GM12878 (cell line): ENCODE measurements at regions not wholly inside any gene's neighbourhood (a gene's known extent, or its start where the extent isn't known, plus 50 kb on each side); places are given as distances from the start of the nearest gene placed in this dataset.

Experiments used
- ATAC-seq: fragments of 200-7000 bp; cut with Tn5 transposase; 3 replicates; pipeline ENCODE4 v1.9.1; 2020; ENCODE audit warnings: mild to moderate bottlenecking, moderate library complexity
- BruUV-seq: library from RNA; stranded (reverse); fragments of 400-500 nt; replicated peaks from 2 replicates; lab custom pipeline; 2021; lab: Mats Ljungman, UMichigan
- CTCF ChIA-PET: fragments of 300-600 bp; sonication (Branson Sonifier 250); formaldehyde crosslinking; extraction: SDS; loops from one replicate; lab custom pipeline; 2021; ENCODE audit warnings: inconsistent platforms; lab: Yijun Ruan, JAX
- POLR2A ChIA-PET: fragments of 350-600 bp; formaldehyde crosslinking; extraction: SDS; loops from one replicate; lab custom pipeline; 2021; ENCODE audit warnings: inconsistent platforms; lab: Charles Lee
- RAD21 ChIA-PET: fragments of 300-600 bp; sonication (Branson Sonifier 250); formaldehyde crosslinking; loops from one replicate; lab custom pipeline; 2023; ENCODE audit warnings: antibody characterized with exemption; ENCODE audit not compliant: unreplicated experiment; lab: Charles Lee
- SMC1A ChIA-PET: fragments of 300-600 bp; sonication (Branson Sonifier 250); formaldehyde crosslinking; loops from one replicate; lab custom pipeline; 2023; ENCODE audit not compliant: unreplicated experiment, uncharacterized antibody; lab: Charles Lee
- DNase-seq: peaks from one replicate; pipeline ENCODE4 v3.0.0-alpha.2; 2011; ENCODE audit warnings: low read depth, low spot score
- FAIRE-seq: peaks from 3 replicates; lab custom pipeline; 2011; peaks lifted over from hg19 to GRCh38; lab: Jason Lieb, UNC
- H2AFZ ChIP-seq: 2 replicates; pipeline ENCODE4 v1.6.0; 2011; ENCODE audit warnings: low read depth, low read length, control low read depth; ENCODE audit not compliant: control insufficient read depth
- H3K27ac ChIP-seq: 2 replicates; pipeline ENCODE4 v1.5.1; 2011; ENCODE audit warnings: control low read depth; ENCODE audit not compliant: control insufficient read depth, insufficient read depth
- H3K27me3 ChIP-seq, 2 experiments: replicated peaks in 1 of 2; 2 replicates each; pipeline versions ENCODE4 v1.6.0 to v1.6.1; 2011; ENCODE audit warnings: low read length in 1 of 2; ENCODE audit not compliant: control insufficient read depth in 2 of 2, insufficient read depth in 2 of 2
- H3K36me3 ChIP-seq, 2 experiments: 2 replicates each; pipeline ENCODE4 v1.5.1; 2011; ENCODE audit warnings: low read length in 1 of 2; ENCODE audit not compliant: control insufficient read depth in 2 of 2, insufficient read depth in 2 of 2
- H3K4me1 ChIP-seq: 2 replicates; pipeline ENCODE4 v1.6.1; 2011; ENCODE audit warnings: mild to moderate bottlenecking, low read length, moderate library complexity, mixed read lengths; ENCODE audit not compliant: control insufficient read depth, insufficient read depth
- H3K4me2 ChIP-seq: 2 replicates; pipeline ENCODE4 v1.6.0; 2011; ENCODE audit warnings: control low read depth; ENCODE audit not compliant: control insufficient read depth, insufficient read depth
- H3K4me3 ChIP-seq: fragments of 200-600 bp; sonication (generic); 2 replicates; pipeline ENCODE4 v1.5.1; 2016
- H3K79me2 ChIP-seq: 2 replicates; pipeline ENCODE4 v1.6.0; 2011; ENCODE audit warnings: low read length; ENCODE audit not compliant: control insufficient read depth, insufficient read depth
- H3K9ac ChIP-seq: 2 replicates; pipeline ENCODE4 v1.8.0; 2011; ENCODE audit warnings: low read length, control low read depth, mixed read lengths; ENCODE audit not compliant: control insufficient read depth, insufficient read depth
- H3K9me3 ChIP-seq: replicated peaks from 3 replicates; pipeline ENCODE4 v1.5.1; 2011; ENCODE audit warnings: mild to moderate bottlenecking, low read length; ENCODE audit not compliant: control insufficient read depth, insufficient read depth
- H4K20me1 ChIP-seq: 2 replicates; pipeline ENCODE4 v1.6.0; 2011; ENCODE audit not compliant: control insufficient read depth, insufficient read depth
- ATF2 ChIP-seq: IDR thresholded peaks from 2 replicates; pipeline ENCODE4 v1.6.1; 2012; ENCODE audit warnings: low read length, inconsistent platforms
- BACH1 ChIP-seq: fragments of 450-650 bp; IDR thresholded peaks from 2 replicates; pipeline ENCODE4 v1.6.1; 2017; ENCODE audit warnings: mild to moderate bottlenecking, borderline replicate concordance
- GABPA ChIP-seq: IDR thresholded peaks from 2 replicates; pipeline ENCODE4 v1.6.1; 2014; ENCODE audit warnings: antibody characterized with exemption, low read depth, mild to moderate bottlenecking, inconsistent platforms
- HDAC6 ChIP-seq: fragments of 200-600 bp; sonication (generic); IDR thresholded peaks from one replicate; pipeline ENCODE4 v1.8.0; 2017; ENCODE audit warnings: antibody characterized with exemption; ENCODE audit not compliant: unreplicated experiment
- IRF3 ChIP-seq: fragments of 450-650 bp; IDR thresholded peaks from 2 replicates; pipeline ENCODE4 v1.6.1; 2014; ENCODE audit warnings: mild to moderate bottlenecking
- IRF4 ChIP-seq: IDR thresholded peaks from 2 replicates; pipeline ENCODE4 v1.6.1; 2011; ENCODE audit warnings: low read depth, low read length
- KDM1A ChIP-seq: fragments of 200-600 bp; sonication (generic); IDR thresholded peaks from 2 replicates; pipeline ENCODE4 v1.6.1; 2016; ENCODE audit warnings: borderline replicate concordance
- MAX ChIP-seq: IDR thresholded peaks from 2 replicates; pipeline ENCODE4 v1.6.1; 2012; ENCODE audit warnings: low read depth, low read length, improper control_type of control experiment
- MLLT1 ChIP-seq: fragments of 450-650 bp; IDR thresholded peaks from 2 replicates; pipeline ENCODE4 v1.6.1; 2016; ENCODE audit warnings: mild to moderate bottlenecking
- NR2C2 ChIP-seq: IDR thresholded peaks from 2 replicates; pipeline ENCODE4 v1.6.1; 2011; ENCODE audit warnings: borderline replicate concordance, low read depth; ENCODE audit not compliant: control insufficient read depth, insufficient read length
- RB1 ChIP-seq: fragments of 450-650 bp; formaldehyde crosslinking; IDR thresholded peaks from 2 replicates; pipeline ENCODE4 v1.6.1; 2017; ENCODE audit warnings: mild to moderate bottlenecking, borderline replicate concordance
- SMAD5 ChIP-seq: IDR thresholded peaks from 2 replicates; pipeline ENCODE4 v1.6.1; 2016; ENCODE audit warnings: antibody characterized with exemption, low read depth
- SP1 ChIP-seq: IDR thresholded peaks from one replicate; pipeline ENCODE4 v1.6.1; 2011; ENCODE audit warnings: low read depth, low read length
- TCF7 ChIP-seq: IDR thresholded peaks from 2 replicates; pipeline ENCODE4 v1.6.1; 2014; ENCODE audit warnings: antibody characterized with exemption, borderline replicate concordance
- in situ Hi-C: fragments of 300-500 bp; cut with MboI; formaldehyde crosslinking; loops from 9 replicates; pipeline ENCODE4 v1.14.3; 2018; ENCODE audit warnings: mixed read lengths
- intact Hi-C: fragments of 100-400 bp; cut with micrococcal nuclease; formaldehyde crosslinking; loops from one replicate; pipeline ENCODE4 v1.14.2; 2022; ENCODE audit not compliant: unreplicated experiment
- TF ChIP-seq, protein P1 (sequence below): IDR thresholded peaks from 2 replicates; pipeline ENCODE4 v1.6.1; 2011; ENCODE audit warnings: low read depth, mild to moderate bottlenecking, low read length, moderate library complexity, borderline replicate concordance; ENCODE audit errors: extremely low read depth
- TF ChIP-seq, protein P2 (sequence below): IDR thresholded peaks from 2 replicates; pipeline ENCODE4 v1.6.1; 2012; ENCODE audit warnings: improper control_type of control experiment, low read depth, low read length; ENCODE audit not compliant: insufficient replicate concordance

GRCh38 chr6:165753506-165753905, 90.5 kb upstream of the PDE10A start:
- no peak for ATAC-seq
- H3K27me3 ChIP-seq: no peaks in the 10 kb centered on the region
- H3K27ac ChIP-seq: no peak overlapping the region
- H3K4me1 ChIP-seq: no peaks in the 10 kb centered on the region
- POLR2A ChIA-PET: no interaction called here
- H3K4me3 ChIP-seq: no peak overlapping the region
- RAD21 ChIA-PET: no interaction called here
- H4K20me1 ChIP-seq: no peaks in the 10 kb centered on the region
- H3K9ac ChIP-seq: no peak overlapping the region
- SMC1A ChIA-PET: no interaction called here
- no TSS peak for BruUV-seq
- no peak for FAIRE-seq
- H3K4me2 ChIP-seq: no peak overlapping the region
- CTCF ChIA-PET: no interaction called here
- H2AFZ ChIP-seq: no peak overlapping the region
- in situ Hi-C loops: no loop called here
- no peaks in the 10 kb centered on the region for H3K9me3 ChIP-seq
- intact Hi-C loops: no loop called here
- no peaks in the 10 kb centered on the region for H3K79me2 ChIP-seq
- no peak for DNase-seq
- no peaks in the 10 kb centered on the region for H3K36me3 ChIP-seq
- TF ChIP-seq KDM1A (no peak), SMAD5 (no peak), BACH1 (no peak), HDAC6 (no peak), SP1 (no peak), MLLT1 (no peak), TCF7 (no peak), NR2C2 (no peak), IRF4 (no peak), IRF3 (no peak), MAX (no peak), RB1 (no peak), ATF2 (no peak), GABPA (no peak)
- TF ChIP-seq, protein P1, sequence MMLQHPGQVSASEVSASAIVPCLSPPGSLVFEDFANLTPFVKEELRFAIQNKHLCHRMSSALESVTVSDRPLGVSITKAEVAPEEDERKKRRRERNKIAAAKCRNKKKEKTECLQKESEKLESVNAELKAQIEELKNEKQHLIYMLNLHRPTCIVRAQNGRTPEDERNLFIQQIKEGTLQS: no peak
- TF ChIP-seq, protein P2, sequence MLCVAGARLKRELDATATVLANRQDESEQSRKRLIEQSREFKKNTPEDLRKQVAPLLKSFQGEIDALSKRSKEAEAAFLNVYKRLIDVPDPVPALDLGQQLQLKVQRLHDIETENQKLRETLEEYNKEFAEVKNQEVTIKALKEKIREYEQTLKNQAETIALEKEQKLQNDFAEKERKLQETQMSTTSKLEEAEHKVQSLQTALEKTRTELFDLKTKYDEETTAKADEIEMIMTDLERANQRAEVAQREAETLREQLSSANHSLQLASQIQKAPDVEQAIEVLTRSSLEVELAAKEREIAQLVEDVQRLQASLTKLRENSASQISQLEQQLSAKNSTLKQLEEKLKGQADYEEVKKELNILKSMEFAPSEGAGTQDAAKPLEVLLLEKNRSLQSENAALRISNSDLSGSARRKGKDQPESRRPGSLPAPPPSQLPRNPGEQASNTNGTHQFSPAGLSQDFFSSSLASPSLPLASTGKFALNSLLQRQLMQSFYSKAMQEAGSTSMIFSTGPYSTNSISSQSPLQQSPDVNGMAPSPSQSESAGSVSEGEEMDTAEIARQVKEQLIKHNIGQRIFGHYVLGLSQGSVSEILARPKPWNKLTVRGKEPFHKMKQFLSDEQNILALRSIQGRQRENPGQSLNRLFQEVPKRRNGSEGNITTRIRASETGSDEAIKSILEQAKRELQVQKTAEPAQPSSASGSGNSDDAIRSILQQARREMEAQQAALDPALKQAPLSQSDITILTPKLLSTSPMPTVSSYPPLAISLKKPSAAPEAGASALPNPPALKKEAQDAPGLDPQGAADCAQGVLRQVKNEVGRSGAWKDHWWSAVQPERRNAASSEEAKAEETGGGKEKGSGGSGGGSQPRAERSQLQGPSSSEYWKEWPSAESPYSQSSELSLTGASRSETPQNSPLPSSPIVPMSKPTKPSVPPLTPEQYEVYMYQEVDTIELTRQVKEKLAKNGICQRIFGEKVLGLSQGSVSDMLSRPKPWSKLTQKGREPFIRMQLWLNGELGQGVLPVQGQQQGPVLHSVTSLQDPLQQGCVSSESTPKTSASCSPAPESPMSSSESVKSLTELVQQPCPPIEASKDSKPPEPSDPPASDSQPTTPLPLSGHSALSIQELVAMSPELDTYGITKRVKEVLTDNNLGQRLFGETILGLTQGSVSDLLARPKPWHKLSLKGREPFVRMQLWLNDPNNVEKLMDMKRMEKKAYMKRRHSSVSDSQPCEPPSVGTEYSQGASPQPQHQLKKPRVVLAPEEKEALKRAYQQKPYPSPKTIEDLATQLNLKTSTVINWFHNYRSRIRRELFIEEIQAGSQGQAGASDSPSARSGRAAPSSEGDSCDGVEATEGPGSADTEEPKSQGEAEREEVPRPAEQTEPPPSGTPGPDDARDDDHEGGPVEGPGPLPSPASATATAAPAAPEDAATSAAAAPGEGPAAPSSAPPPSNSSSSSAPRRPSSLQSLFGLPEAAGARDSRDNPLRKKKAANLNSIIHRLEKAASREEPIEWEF: no peak
